Muscle of leg (tissue), 3 donors: ENCODE measurements at regions not wholly inside any gene's neighbourhood (a gene's known extent, or its start where the extent isn't known, plus 50 kb on each side); places are given as distances from the start of the nearest gene placed in this dataset.

Experiments used
- DNase-seq: peaks from one replicate; pipeline ENCODE4 v3.0.0; 2013
- H3K27ac ChIP-seq: one replicate; pipeline ENCODE4 v1.5.1; 2013; ENCODE audit warnings: mild to moderate bottlenecking, low read length, control low read depth
- H3K27me3 ChIP-seq: one replicate; pipeline ENCODE4 v1.6.1; 2013; ENCODE audit warnings: low read length; ENCODE audit not compliant: control insufficient read depth, insufficient read depth
- H3K36me3 ChIP-seq: one replicate; pipeline ENCODE4 v1.6.1; 2013; ENCODE audit warnings: low read length; ENCODE audit not compliant: control insufficient read depth, insufficient read depth
- H3K4me1 ChIP-seq: one replicate; pipeline ENCODE4 v1.6.1; 2013; ENCODE audit warnings: low read length; ENCODE audit not compliant: control insufficient read depth, insufficient read depth
- H3K4me3 ChIP-seq: one replicate; pipeline ENCODE4 v1.5.1; 2013; ENCODE audit warnings: low read length, control low read depth
- H3K9me3 ChIP-seq: replicated peaks from 2 replicates; pipeline ENCODE4 v1.6.1; 2013; ENCODE audit warnings: low read depth, low read length; ENCODE audit not compliant: control insufficient read depth
- WGBS: methylation state at CpG from one replicate; pipeline ENCODE4 v1.1.5; 2013; ENCODE audit warnings: missing lambda C conversion rate; ENCODE audit not compliant: insufficient coverage; 5-methylcytosine and 5-hydroxymethylcytosine counted together

- no peaks in the 10 kb centered on the region for H3K9me3 ChIP-seq
- peaks cover 42% of the 10 kb centered on the region for H3K4me1 ChIP-seq
- peak; percentile 63 for DNase-seq
- no peaks in the 10 kb centered on the region for H3K36me3 ChIP-seq
- peak overlapping the region; percentile 1 for H3K4me3 ChIP-seq
- peak overlapping the region; percentile 91 for H3K27ac ChIP-seq
- WGBS = 49% methylated on average over 3 of the region's 8 CpGs
- H3K27me3 ChIP-seq = no peaks in the 10 kb centered on the region
Measured at GRCh38 chr9:694403-695154, 146.9 kb upstream of the DMRT1 start.

GRCh38 chr9:695252-695651 lies 146.2 kb upstream of the DMRT1 start:
- Histone ChIP-seq H3K27ac (peak overlapping the region; percentile 91), H3K4me3 (no peak overlapping the region), H3K36me3 (no peaks in the 10 kb centered on the region), H3K4me1 (peaks cover 42% of the 10 kb centered on the region), H3K27me3 (no peaks in the 10 kb centered on the region), H3K9me3 (no peaks in the 10 kb centered on the region)
- no peak for DNase-seq
- WGBS = 60% methylated on average over 3 of the region's 4 CpGs

GRCh38 chr9:696332-697323 lies 144.9 kb upstream of the DMRT1 start:
- WGBS = 70% methylated on average over 4 of the region's 9 CpGs
- peak; percentile 77 for DNase-seq
- no peak overlapping the region for H3K4me3 ChIP-seq
- H3K27ac ChIP-seq = peak overlapping the region; percentile 67
- H3K36me3 ChIP-seq = no peaks in the 10 kb centered on the region
- peaks cover 42% of the 10 kb centered on the region for H3K4me1 ChIP-seq
- no peaks in the 10 kb centered on the region for H3K27me3 ChIP-seq
- H3K9me3 ChIP-seq = no peaks in the 10 kb centered on the region

- no peak for DNase-seq
- Histone ChIP-seq H3K9me3 (no peaks in the 10 kb centered on the region), H3K4me1 (peaks cover 31% of the 10 kb centered on the region), H3K27me3 (no peaks in the 10 kb centered on the region), H3K36me3 (no peaks in the 10 kb centered on the region), H3K27ac (no peak overlapping the region), H3K4me3 (no peak overlapping the region)
- WGBS = 85% methylated on average over 3 of the region's 5 CpGs
Measured at GRCh38 chr9:698276-698675, 143.2 kb upstream of the DMRT1 start.

- Histone ChIP-seq H3K27me3 (no peaks in the 10 kb centered on the region), H3K36me3 (no peaks in the 10 kb centered on the region), H3K27ac (no peak overlapping the region), H3K4me3 (no peak overlapping the region), H3K9me3 (no peaks in the 10 kb centered on the region), H3K4me1 (peaks cover 29% of the 10 kb centered on the region)
- WGBS = no CpG with 5 or more reads among the region's 6 CpGs
- DNase-seq = no peak
Measured at GRCh38 chr9:698954-699353, 142.5 kb upstream of the DMRT1 start.

GRCh38 chr9:699396-699795 lies 142.1 kb upstream of the DMRT1 start:
- no peaks in the 10 kb centered on the region for H3K9me3 ChIP-seq
- WGBS = no CpG with 5 or more reads among the region's 1 CpG
- H3K4me3 ChIP-seq = no peak overlapping the region
- no peaks in the 10 kb centered on the region for H3K27me3 ChIP-seq
- no peak for DNase-seq
- H3K36me3 ChIP-seq = no peaks in the 10 kb centered on the region
- H3K27ac ChIP-seq = no peak overlapping the region
- peaks cover 25% of the 10 kb centered on the region for H3K4me1 ChIP-seq

- H3K4me3 ChIP-seq = no peak overlapping the region
- peaks cover 12% of the 10 kb centered on the region for H3K4me1 ChIP-seq
- H3K27me3 ChIP-seq = no peaks in the 10 kb centered on the region
- WGBS = 83% methylated on average over 2 of the region's 9 CpGs
- no peak overlapping the region for H3K27ac ChIP-seq
- no peak for DNase-seq
- no peaks in the 10 kb centered on the region for H3K36me3 ChIP-seq
- H3K9me3 ChIP-seq = no peaks in the 10 kb centered on the region
Measured at GRCh38 chr9:700365-701282, 140.9 kb upstream of the DMRT1 start.

- peaks cover 8% of the 10 kb centered on the region for H3K4me1 ChIP-seq
- 70% methylated on average over 2 of the region's 2 CpGs for WGBS
Measured at GRCh38 chr9:703392-703791, 138.1 kb upstream of the DMRT1 start.

GRCh38 chr9:706073-706472 lies 135.4 kb upstream of the DMRT1 start:
- Histone ChIP-seq H3K4me3 (no peak overlapping the region), H3K9me3 (no peaks in the 10 kb centered on the region), H3K27ac (no peak overlapping the region), H3K27me3 (no peaks in the 10 kb centered on the region), H3K36me3 (peaks cover 4% of the 10 kb centered on the region), H3K4me1 (peaks cover 13% of the 10 kb centered on the region)
- DNase-seq = no peak
- WGBS = no CpG with 5 or more reads among the region's 2 CpGs

More at GRCh38 chr9:703392-703791, 138.1 kb upstream of the DMRT1 start:
- Histone ChIP-seq H3K9me3 (no peaks in the 10 kb centered on the region), H3K27ac (no peak overlapping the region), H3K4me3 (no peak overlapping the region), H3K36me3 (no peaks in the 10 kb centered on the region), H3K27me3 (no peaks in the 10 kb centered on the region)
- DNase-seq = peak; percentile 76
